PC-9 (cell line): ENCODE measurements at regions not wholly inside any gene's neighbourhood (a gene's known extent, or its start where the extent isn't known, plus 50 kb on each side); places are given as distances from the start of the nearest gene placed in this dataset.

ENCODE experiments used
- BruUV-seq: library from RNA; stranded (reverse); fragments of 400-500 nt; replicated peaks from 2 replicates; lab custom pipeline; 2021; lab: Mats Ljungman, UMichigan
- CTCF ChIA-PET: fragments of 300-600 bp; sonication (Branson Sonifier 250); formaldehyde crosslinking; loops from one replicate; lab custom pipeline; 2022; ENCODE audit warnings: antibody characterized with exemption; lab: Charles Lee
- POLR2A ChIA-PET: fragments of 300-600 bp; sonication (Branson Sonifier 250); formaldehyde crosslinking; loops from one replicate; lab custom pipeline; 2022; ENCODE audit warnings: antibody characterized with exemption; ENCODE audit not compliant: unreplicated experiment; lab: Charles Lee
- DNase-seq, 2 experiments: peaks; one replicate each; pipeline versions ENCODE4 v3.0.0 to v3.0.0-alpha.2; 2015 to 2022; ENCODE audit warnings: mixed read lengths in 1 of 2
- H2AFZ ChIP-seq: fragments of 200-600 bp; sonication (generic); 2 replicates; pipeline ENCODE4 v1.8.1; 2017; ENCODE audit warnings: antibody characterized with exemption
- H3F3A ChIP-seq: fragments of 200-600 bp; sonication (generic); 2 replicates; pipeline ENCODE4 v1.8.1; 2017; ENCODE audit warnings: antibody characterized with exemption, mild to moderate bottlenecking, low read depth; ENCODE audit not compliant: insufficient read depth
- H3K27ac ChIP-seq: fragments of 200-600 bp; sonication (generic); 2 replicates; pipeline ENCODE4 v1.6.1; 2016; ENCODE audit warnings: mixed run types
- H3K27me3 ChIP-seq: fragments of 200-600 bp; sonication (generic); 2 replicates; pipeline ENCODE4 v1.6.1; 2016; ENCODE audit warnings: low read depth, mixed run types; ENCODE audit not compliant: insufficient read depth
- H3K36me3 ChIP-seq: fragments of 200-600 bp; sonication (generic); 2 replicates; pipeline ENCODE4 v1.6.1; 2016; ENCODE audit warnings: low read depth, mixed run types
- H3K4me1 ChIP-seq: fragments of 200-600 bp; sonication (generic); replicated peaks from 2 replicates; pipeline ENCODE4 v1.6.1; 2016; ENCODE audit warnings: mixed run types; ENCODE audit not compliant: insufficient read depth
- H3K4me2 ChIP-seq: fragments of 200-600 bp; sonication (generic); 2 replicates; pipeline ENCODE4 v1.6.1; 2017; ENCODE audit warnings: mixed run types
- H3K4me3 ChIP-seq: fragments of 200-600 bp; sonication (generic); 2 replicates; pipeline ENCODE4 v1.6.1; 2016; ENCODE audit warnings: mixed run types
- H3K79me2 ChIP-seq: fragments of 200-600 bp; sonication (generic); 2 replicates; pipeline ENCODE4 v1.6.1; 2017; ENCODE audit warnings: low read depth, mixed run types
- H3K9me2 ChIP-seq: fragments of 200-600 bp; sonication (generic); 2 replicates; pipeline ENCODE4 v1.8.1; 2017; ENCODE audit warnings: mild to moderate bottlenecking; ENCODE audit not compliant: insufficient read depth
- H3K9me3 ChIP-seq: fragments of 200-600 bp; sonication (generic); 2 replicates; pipeline ENCODE4 v1.8.1; 2016; ENCODE audit warnings: low read depth; ENCODE audit not compliant: insufficient read depth
- H4K20me1 ChIP-seq: fragments of 200-600 bp; sonication (generic); 2 replicates; pipeline ENCODE4 v1.8.1; 2017; ENCODE audit not compliant: insufficient read depth
- EZH2 ChIP-seq: fragments of 200-600 bp; sonication (generic); IDR thresholded peaks from 2 replicates; pipeline ENCODE4 v1.8.0; 2017; ENCODE audit warnings: antibody characterized with exemption, low read depth
- intact Hi-C: fragments of 100-400 bp; cut with micrococcal nuclease; formaldehyde crosslinking; loops from one replicate; pipeline ENCODE4 v1.10.0; 2022; ENCODE audit not compliant: unreplicated experiment
- TF ChIP-seq, protein P1 (sequence below): fragments of 200-600 bp; sonication (generic); conservative IDR thresholded peaks from 2 replicates; pipeline ENCODE4 v1.6.1; 2017; ENCODE audit warnings: mixed run types, antibody characterized with exemption, mild to moderate bottlenecking, moderate library complexity

DNA sequence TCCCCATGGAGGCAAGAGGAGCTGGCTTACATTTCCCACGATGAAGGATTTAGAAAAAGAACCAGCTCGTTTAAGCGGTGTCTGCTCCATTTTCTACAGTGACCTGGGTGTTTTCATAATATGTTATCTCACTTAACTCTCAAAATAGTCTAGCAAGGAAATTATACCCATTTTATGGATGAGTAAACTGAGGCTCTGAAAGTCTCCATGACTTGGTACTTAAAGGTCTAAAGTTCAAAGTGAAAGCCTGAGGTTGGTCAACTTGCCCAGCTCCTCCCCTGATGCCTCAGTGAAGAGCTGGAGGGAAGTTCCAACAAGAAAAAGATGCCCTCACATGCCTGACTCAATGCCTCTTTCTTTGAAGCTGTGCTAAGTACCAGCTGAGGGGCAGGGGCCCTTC, 232.0 kb downstream of the CBLN1 start:
- CTCF ChIA-PET = no interaction called here
- H3K9me2 ChIP-seq = no peaks in the 10 kb centered on the region
- H3K36me3 ChIP-seq = no peaks in the 10 kb centered on the region
- no peaks in the 10 kb centered on the region for H3K4me1 ChIP-seq
- no peak overlapping the region for H2AFZ ChIP-seq
- TF ChIP-seq, protein P1, sequence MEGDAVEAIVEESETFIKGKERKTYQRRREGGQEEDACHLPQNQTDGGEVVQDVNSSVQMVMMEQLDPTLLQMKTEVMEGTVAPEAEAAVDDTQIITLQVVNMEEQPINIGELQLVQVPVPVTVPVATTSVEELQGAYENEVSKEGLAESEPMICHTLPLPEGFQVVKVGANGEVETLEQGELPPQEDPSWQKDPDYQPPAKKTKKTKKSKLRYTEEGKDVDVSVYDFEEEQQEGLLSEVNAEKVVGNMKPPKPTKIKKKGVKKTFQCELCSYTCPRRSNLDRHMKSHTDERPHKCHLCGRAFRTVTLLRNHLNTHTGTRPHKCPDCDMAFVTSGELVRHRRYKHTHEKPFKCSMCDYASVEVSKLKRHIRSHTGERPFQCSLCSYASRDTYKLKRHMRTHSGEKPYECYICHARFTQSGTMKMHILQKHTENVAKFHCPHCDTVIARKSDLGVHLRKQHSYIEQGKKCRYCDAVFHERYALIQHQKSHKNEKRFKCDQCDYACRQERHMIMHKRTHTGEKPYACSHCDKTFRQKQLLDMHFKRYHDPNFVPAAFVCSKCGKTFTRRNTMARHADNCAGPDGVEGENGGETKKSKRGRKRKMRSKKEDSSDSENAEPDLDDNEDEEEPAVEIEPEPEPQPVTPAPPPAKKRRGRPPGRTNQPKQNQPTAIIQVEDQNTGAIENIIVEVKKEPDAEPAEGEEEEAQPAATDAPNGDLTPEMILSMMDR = no peak
- TF ChIP-seq EZH2 = no peak
- no peaks in the 10 kb centered on the region for H3K79me2 ChIP-seq
- no peak overlapping the region for H3K4me3 ChIP-seq
- DNase-seq = no peak
- peaks cover 20% of the 10 kb centered on the region; the same call in 1 of the 2 replicates for H3K27me3 ChIP-seq
- H3K4me2 ChIP-seq = no peak overlapping the region
- POLR2A ChIA-PET = no interaction called here
- BruUV-seq = no TSS peak
- H3K27ac ChIP-seq = no peak overlapping the region
- H3K9me3 ChIP-seq = no peaks in the 10 kb centered on the region
- H4K20me1 ChIP-seq = no peaks in the 10 kb centered on the region
- intact Hi-C loops = no loop called here
- no peaks in the 10 kb centered on the region for H3F3A ChIP-seq

DNA sequence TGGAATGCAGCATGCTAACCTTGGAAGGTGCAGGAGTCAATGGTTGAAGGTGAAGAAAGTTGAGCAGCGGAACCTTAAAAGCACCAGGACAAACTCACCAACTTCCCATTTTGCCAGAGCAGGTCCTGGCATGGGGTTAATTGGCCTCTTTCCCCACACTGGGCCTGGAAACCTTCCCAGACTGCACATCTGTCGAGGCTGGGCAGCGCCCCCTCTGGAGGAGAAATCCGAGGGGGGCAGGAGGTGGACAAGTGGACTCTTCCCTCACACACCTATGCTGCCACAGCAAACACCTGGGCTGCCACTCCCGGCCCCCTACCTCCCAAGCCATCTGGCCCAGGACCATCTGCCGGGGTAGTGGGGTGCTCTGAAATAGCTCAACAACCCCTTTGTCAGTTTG, 232.4 kb downstream of the CBLN1 start:
- ChIA-PET POLR2A (no interaction called here), CTCF (no interaction called here)
- Histone ChIP-seq H3K4me3 (no peak overlapping the region), H3K27me3 (peaks cover 20% of the 10 kb centered on the region; the same call in 1 of the 2 replicates), H3K36me3 (no peaks in the 10 kb centered on the region), H4K20me1 (no peaks in the 10 kb centered on the region), H3K4me1 (no peaks in the 10 kb centered on the region), H3K79me2 (no peaks in the 10 kb centered on the region), H2AFZ (no peak overlapping the region), H3K4me2 (no peak overlapping the region), H3K27ac (no peak overlapping the region), H3F3A (no peaks in the 10 kb centered on the region), H3K9me2 (no peaks in the 10 kb centered on the region), H3K9me3 (no peaks in the 10 kb centered on the region)
- no peak for TF ChIP-seq EZH2
- TF ChIP-seq, protein P1 = no peak
- BruUV-seq = no TSS peak
- no peak for DNase-seq
- intact Hi-C loops = no loop called here

DNA sequence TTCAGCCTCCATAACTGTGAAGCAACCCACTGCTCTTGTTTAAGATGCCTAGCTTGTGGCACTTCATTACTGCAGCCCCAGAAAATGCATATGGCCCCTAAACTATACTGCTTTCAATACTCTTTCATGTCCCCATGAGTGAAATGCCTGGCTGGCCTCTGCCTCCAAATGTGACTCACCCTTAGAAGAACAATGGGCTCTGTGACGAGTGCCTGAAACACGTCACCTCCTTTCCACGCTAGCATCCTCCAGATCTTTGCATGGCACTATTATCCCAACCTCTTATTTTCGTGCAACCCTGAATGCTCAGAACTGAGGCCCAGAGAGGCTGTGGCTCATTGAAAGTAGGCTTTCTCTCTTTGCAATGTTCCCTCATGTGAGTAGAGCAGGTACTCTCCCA, 233.1 kb downstream of the CBLN1 start:
- TF ChIP-seq, protein P1 = no peak
- TF ChIP-seq EZH2 = no peak
- CTCF ChIA-PET = no interaction called here
- no peaks in the 10 kb centered on the region for H3K4me1 ChIP-seq
- BruUV-seq = no TSS peak
- intact Hi-C loops = no loop called here
- peaks cover 20% of the 10 kb centered on the region; the same call in 1 of the 2 replicates for H3K27me3 ChIP-seq
- H3K4me2 ChIP-seq = no peak overlapping the region
- H3F3A ChIP-seq = no peaks in the 10 kb centered on the region
- no peak overlapping the region for H3K4me3 ChIP-seq
- no peaks in the 10 kb centered on the region for H3K79me2 ChIP-seq
- H3K36me3 ChIP-seq = no peaks in the 10 kb centered on the region
- DNase-seq = no peak
- no peak overlapping the region for H3K27ac ChIP-seq
- H4K20me1 ChIP-seq = no peaks in the 10 kb centered on the region
- POLR2A ChIA-PET = no interaction called here
- H3K9me3 ChIP-seq = no peaks in the 10 kb centered on the region
- no peak overlapping the region for H2AFZ ChIP-seq
- H3K9me2 ChIP-seq = no peaks in the 10 kb centered on the region
